PC-9 (cell line): ENCODE measurements at regions not wholly inside any gene's neighbourhood (a gene's known extent, or its start where the extent isn't known, plus 50 kb on each side); places are given as distances from the start of the nearest gene placed in this dataset.

Experiments
- CTCF ChIP-seq: fragments of 200-600 bp; sonication (generic); conservative IDR thresholded peaks from 2 replicates; pipeline ENCODE4 v1.6.1; 2017; ENCODE audit warnings: mixed run types, antibody characterized with exemption, mild to moderate bottlenecking, moderate library complexity
- EZH2 ChIP-seq: fragments of 200-600 bp; sonication (generic); IDR thresholded peaks from 2 replicates; pipeline ENCODE4 v1.8.0; 2017; ENCODE audit warnings: antibody characterized with exemption, low read depth

- no peak for TF ChIP-seq EZH2
- no peak for TF ChIP-seq CTCF
Measured at GRCh38 chr18:53785811-53786210, 438.7 kb downstream of the MBD2 start.
